ENCODE measurements at regions not wholly inside any gene's neighbourhood (a gene's known extent, or its start where the extent isn't known, plus 50 kb on each side); places are given as distances from the start of the nearest gene placed in this dataset.

DNA sequence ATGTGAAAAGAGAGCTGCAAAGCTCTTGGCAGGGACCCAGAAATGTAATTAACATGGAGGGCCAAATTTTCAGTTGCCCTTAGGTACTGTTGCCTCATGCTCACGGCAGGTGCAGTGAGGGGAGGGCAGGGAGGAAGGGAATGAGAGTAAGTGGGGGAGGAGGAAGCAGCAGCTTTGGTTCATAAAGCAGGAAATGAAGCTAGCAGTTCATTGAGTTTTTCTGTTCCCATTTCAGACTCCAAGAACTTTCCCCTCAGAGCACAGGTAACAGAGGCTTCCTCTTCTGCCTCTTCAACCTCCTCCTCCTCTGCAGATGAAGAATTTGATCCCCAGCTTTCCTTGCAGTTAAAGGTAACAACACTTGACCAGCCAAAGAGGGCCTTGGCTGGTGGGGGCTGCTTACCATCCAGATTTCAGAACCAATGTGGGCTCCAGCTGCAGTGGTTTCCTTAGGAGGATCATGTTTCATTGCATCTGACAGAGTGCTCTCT, 57.9 kb upstream of the PARVA start:
- in situ Hi-C loops (cut with MboI) = no loop called here
- H3K4me2 ChIP-seq (ENCODE audit: insufficient read depth, low read length) = no peak overlapping the region
- no peak overlapping the region for H3K27ac ChIP-seq (ENCODE audit: extremely low read depth, low read depth, low read length)
- H3K4me3 ChIP-seq = no peak overlapping the region
- ATAC-seq (no peak), FAIRE-seq (no peak), DNase-seq (ENCODE audit: extremely low read depth in 1 of 4, low spot score in 3 of 4) (no peak)
- H3K36me3 ChIP-seq (ENCODE audit: control insufficient read depth, insufficient read depth, low read length) = no peaks in the 10 kb centered on the region
- BruUV-seq (replicated peaks) = no TSS peak
- H3K9me3 ChIP-seq (replicated peaks; ENCODE audit: control insufficient read depth, insufficient read depth, low read depth, low read length) = peaks cover 5% of the 10 kb centered on the region
- H3K9me1 ChIP-seq (ENCODE audit: control insufficient read depth, insufficient read depth, low read length) = no peaks in the 10 kb centered on the region
- ChIA-PET POLR2A (interaction anchor here (1.7 kb wide), 1 partner anchor 11 kb away, joined by 3 read pairs; no protein-coding TSS in a partner anchor), CTCF (ENCODE audit: low intra/inter-chr PET ratio) (no interaction called here)
- no peak overlapping the region for H3K9ac ChIP-seq (ENCODE audit: insufficient read depth in 1 of 2, low read depth in 2 of 2, low read length in 2 of 2)
- 0% methylated on average over 1 of the region's 1 CpG for WGBS (ENCODE audit: insufficient coverage, low coverage, missing lambda C conversion rate)
- no peaks in the 10 kb centered on the region for H4K20me1 ChIP-seq (replicated peaks; ENCODE audit: control insufficient read depth, insufficient read depth, low read length)
- no peak overlapping the region for H2AFZ ChIP-seq (ENCODE audit: low read depth, low read length)
- intact Hi-C loops (cut with micrococcal nuclease) = no loop called here
- TF ChIP-seq, protein P1, sequence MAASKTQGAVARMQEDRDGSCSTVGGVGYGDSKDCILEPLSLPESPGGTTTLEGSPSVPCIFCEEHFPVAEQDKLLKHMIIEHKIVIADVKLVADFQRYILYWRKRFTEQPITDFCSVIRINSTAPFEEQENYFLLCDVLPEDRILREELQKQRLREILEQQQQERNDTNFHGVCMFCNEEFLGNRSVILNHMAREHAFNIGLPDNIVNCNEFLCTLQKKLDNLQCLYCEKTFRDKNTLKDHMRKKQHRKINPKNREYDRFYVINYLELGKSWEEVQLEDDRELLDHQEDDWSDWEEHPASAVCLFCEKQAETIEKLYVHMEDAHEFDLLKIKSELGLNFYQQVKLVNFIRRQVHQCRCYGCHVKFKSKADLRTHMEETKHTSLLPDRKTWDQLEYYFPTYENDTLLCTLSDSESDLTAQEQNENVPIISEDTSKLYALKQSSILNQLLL (CRISPR knock-in tag; IDR thresholded peaks at IDR 0.05; ENCODE audit: borderline replicate concordance) = no peak
- TF ChIP-seq, protein P2, sequence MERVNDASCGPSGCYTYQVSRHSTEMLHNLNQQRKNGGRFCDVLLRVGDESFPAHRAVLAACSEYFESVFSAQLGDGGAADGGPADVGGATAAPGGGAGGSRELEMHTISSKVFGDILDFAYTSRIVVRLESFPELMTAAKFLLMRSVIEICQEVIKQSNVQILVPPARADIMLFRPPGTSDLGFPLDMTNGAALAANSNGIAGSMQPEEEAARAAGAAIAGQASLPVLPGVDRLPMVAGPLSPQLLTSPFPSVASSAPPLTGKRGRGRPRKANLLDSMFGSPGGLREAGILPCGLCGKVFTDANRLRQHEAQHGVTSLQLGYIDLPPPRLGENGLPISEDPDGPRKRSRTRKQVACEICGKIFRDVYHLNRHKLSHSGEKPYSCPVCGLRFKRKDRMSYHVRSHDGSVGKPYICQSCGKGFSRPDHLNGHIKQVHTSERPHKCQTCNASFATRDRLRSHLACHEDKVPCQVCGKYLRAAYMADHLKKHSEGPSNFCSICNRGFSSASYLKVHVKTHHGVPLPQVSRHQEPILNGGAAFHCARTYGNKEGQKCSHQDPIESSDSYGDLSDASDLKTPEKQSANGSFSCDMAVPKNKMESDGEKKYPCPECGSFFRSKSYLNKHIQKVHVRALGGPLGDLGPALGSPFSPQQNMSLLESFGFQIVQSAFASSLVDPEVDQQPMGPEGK (CRISPR knock-in tag; IDR thresholded peaks at IDR 0.05; ENCODE audit: borderline replicate concordance) = no peak
- TF ChIP-seq RFX7 (CRISPR knock-in tag; IDR thresholded peaks at IDR 0.05) (no peak), JUND (IDR thresholded peaks at IDR 0.05; ENCODE audit: borderline replicate concordance, low read depth, low read length) (no peak), JUND (tag; IDR thresholded peaks at IDR 0.05; ENCODE audit: borderline replicate concordance, low read depth, low read length) (no peak), NFYB (IDR thresholded peaks at IDR 0.05; ENCODE audit: extremely low read depth, insufficient read length) (no peak)
- TF ChIP-seq, protein P3, sequence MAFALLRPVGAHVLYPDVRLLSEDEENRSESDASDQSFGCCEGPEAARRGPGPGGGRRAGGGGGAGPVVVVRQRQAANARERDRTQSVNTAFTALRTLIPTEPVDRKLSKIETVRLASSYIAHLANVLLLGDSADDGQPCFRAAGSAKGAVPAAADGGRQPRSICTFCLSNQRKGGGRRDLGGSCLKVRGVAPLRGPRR (CRISPR knock-in tag; IDR thresholded peaks at IDR 0.05) = no peak
- TF ChIP-seq, protein P4, sequence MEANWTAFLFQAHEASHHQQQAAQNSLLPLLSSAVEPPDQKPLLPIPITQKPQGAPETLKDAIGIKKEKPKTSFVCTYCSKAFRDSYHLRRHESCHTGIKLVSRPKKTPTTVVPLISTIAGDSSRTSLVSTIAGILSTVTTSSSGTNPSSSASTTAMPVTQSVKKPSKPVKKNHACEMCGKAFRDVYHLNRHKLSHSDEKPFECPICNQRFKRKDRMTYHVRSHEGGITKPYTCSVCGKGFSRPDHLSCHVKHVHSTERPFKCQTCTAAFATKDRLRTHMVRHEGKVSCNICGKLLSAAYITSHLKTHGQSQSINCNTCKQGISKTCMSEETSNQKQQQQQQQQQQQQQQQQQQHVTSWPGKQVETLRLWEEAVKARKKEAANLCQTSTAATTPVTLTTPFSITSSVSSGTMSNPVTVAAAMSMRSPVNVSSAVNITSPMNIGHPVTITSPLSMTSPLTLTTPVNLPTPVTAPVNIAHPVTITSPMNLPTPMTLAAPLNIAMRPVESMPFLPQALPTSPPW (CRISPR knock-in tag; IDR thresholded peaks at IDR 0.05) = no peak
- TF ChIP-seq, protein P5, sequence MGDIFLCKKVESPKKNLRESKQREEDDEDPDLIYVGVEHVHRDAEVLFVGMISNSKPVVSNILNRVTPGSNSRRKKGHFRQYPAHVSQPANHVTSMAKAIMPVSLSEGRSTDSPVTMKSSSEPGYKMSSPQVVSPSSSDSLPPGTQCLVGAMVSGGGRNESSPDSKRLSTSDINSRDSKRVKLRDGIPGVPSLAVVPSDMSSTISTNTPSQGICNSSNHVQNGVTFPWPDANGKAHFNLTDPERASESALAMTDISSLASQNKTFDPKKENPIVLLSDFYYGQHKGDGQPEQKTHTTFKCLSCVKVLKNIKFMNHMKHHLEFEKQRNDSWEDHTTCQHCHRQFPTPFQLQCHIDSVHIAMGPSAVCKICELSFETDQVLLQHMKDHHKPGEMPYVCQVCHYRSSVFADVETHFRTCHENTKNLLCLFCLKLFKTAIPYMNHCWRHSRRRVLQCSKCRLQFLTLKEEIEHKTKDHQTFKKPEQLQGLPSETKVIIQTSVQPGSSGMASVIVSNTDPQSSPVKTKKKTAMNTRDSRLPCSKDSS (IDR thresholded peaks at IDR 0.05; ENCODE audit: low read depth, partially characterized antibody) = no peak
- no peaks in the 10 kb centered on the region for H3K4me1 ChIP-seq (replicated peaks in 1 of 2; ENCODE audit: control insufficient read depth in 2 of 2, insufficient read depth in 2 of 2, low read length in 2 of 2)
- H3K27me3 ChIP-seq (ENCODE audit: control insufficient read depth in 2 of 2, insufficient read depth in 2 of 2, low read length in 2 of 2) = no peaks in the 10 kb centered on the region
- H3K79me2 ChIP-seq (ENCODE audit: control insufficient read depth, insufficient read depth, low read length) = no peaks in the 10 kb centered on the region
